ENCODE measurements at regions not wholly inside any gene's neighbourhood (a gene's known extent, or its start where the extent isn't known, plus 50 kb on each side); places are given as distances from the start of the nearest gene placed in this dataset.

DNA sequence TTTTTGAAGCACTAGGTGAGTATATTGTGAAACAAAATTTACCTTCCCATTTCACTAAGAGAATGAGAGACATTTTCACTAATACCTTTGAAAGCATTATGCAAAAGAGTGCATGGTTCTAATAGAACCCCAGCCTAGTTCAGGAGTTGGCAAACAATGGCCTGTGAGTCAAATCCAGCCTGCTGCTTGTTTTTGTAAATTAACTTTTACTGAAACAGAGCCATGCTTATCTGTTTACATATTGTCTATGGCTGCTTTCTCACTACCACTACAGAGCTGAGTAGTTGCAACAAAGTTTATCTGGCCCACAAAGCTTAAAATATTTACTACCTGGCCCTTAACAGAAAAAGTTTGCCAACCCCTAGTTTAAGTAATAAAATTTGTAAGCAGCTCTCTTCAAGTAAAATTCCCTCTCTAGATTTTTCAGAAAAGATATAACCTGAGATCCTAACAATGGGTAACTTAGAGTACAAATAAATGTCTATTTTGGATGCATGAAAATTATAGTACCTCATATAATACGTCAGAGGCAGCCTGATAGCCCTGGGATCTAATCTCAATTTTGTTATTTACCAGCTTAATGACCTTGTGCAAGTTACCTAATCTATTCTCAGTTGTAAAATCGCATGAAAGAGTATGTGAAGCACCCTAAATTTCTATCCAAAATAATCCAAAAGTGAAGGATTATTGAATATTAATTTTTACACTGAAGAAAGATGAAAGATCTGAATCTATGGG is 50.7 kb upstream of the ARL15 start:
- Histone ChIP-seq H3K4me1 (ENCODE audit: insufficient read depth) (no peaks in the 10 kb centered on the region), H3K36me3 (ENCODE audit: insufficient read depth) (no peaks in the 10 kb centered on the region), H3K27ac (ENCODE audit: low read depth) (no peak overlapping the region), H3K4me3 (ENCODE audit: low read depth, low read length) (no peak overlapping the region)
- 57% methylated on average over 2 of the region's 2 CpGs for WGBS
- DNase-seq (ENCODE audit: extremely low spot score), result no peak
